GM12892 (cell line): ENCODE measurements at regions not wholly inside any gene's neighbourhood (a gene's known extent, or its start where the extent isn't known, plus 50 kb on each side); places are given as distances from the start of the nearest gene placed in this dataset.

Source experiments
- POLR2A ChIP-seq: IDR thresholded peaks from 2 replicates; pipeline ENCODE4 v1.6.1; 2011; ENCODE audit warnings: low read depth, low read length, control low read depth
- POLR2AphosphoS5 ChIP-seq: IDR thresholded peaks from 2 replicates; pipeline ENCODE4 v1.6.1; 2011; ENCODE audit warnings: low read depth, low read length, control low read depth
- TAF1 ChIP-seq: IDR thresholded peaks from 2 replicates; pipeline ENCODE4 v1.6.1; 2011; ENCODE audit warnings: low read depth, mild to moderate bottlenecking, control low read depth, low read length, borderline replicate concordance

GRCh38 chr12:97800561-97800960 lies 338.0 kb downstream of the RMST start:
- TF ChIP-seq POLR2AphosphoS5 (no peak), POLR2A (no peak), TAF1 (no peak)
